Heart right ventricle (tissue), 16 donors: ENCODE measurements at regions not wholly inside any gene's neighbourhood (a gene's known extent, or its start where the extent isn't known, plus 50 kb on each side); places are given as distances from the start of the nearest gene placed in this dataset.

Experiments
- ATAC-seq, 8 donors: fragments of 200-7000 bp; cut with Tn5 transposase; one replicate each; pipeline ENCODE4 v1.9.1; 2020; ENCODE audit warnings: mild to moderate bottlenecking in 8 of 8, moderate library complexity in 8 of 8, moderate number of reproducible peaks in 1 of 8
- DNase-seq, 2 donors: peaks; one replicate each; pipeline ENCODE4 v3.0.0-alpha.2; 2020
- H3K27ac ChIP-seq, 10 donors: fragments of 200-600 bp; sonication (generic) in 2 of 10; one replicate each; pipeline versions ENCODE4 v1.5.0 to v1.8.0; 2020 to 2022; ENCODE audit warnings: mild to moderate bottlenecking in 3 of 10
- H3K27me3 ChIP-seq, 7 donors: fragments of 200-600 bp; one replicate each; pipeline ENCODE4 v1.8.0; 2021 to 2022; ENCODE audit warnings: mild to moderate bottlenecking in 2 of 7
- H3K36me3 ChIP-seq, 9 donors: fragments of 200-600 bp; sonication (generic) in 1 of 9; one replicate each; pipeline versions ENCODE4 v1.5.0 to v1.8.0; 2020 to 2022; ENCODE audit warnings: mild to moderate bottlenecking in 2 of 9
- H3K4me1 ChIP-seq, 9 donors: fragments of 200-600 bp; sonication (generic) in 1 of 9; one replicate each; pipeline versions ENCODE4 v1.5.0 to v1.8.0; 2020 to 2022; ENCODE audit warnings: mild to moderate bottlenecking in 4 of 9
- H3K4me3 ChIP-seq, 10 donors: fragments of 200-600 bp; sonication (generic) in 2 of 10; one replicate each; pipeline versions ENCODE4 v1.5.0 to v1.8.0; 2020 to 2022; ENCODE audit warnings: mild to moderate bottlenecking in 7 of 10, moderate library complexity in 2 of 10
- H3K9me3 ChIP-seq, 11 donors: fragments of 200-600 bp in 10 of 11; sonication (generic) in 2 of 11; one replicate each; pipeline versions ENCODE4 v1.5.0 to v1.8.0; 2013 to 2022; ENCODE audit warnings: mild to moderate bottlenecking in 2 of 11, control low read depth in 1 of 11, moderate library complexity in 1 of 11
- WGBS, 2 donors: extraction: QIAGEN DNeasy Blood & Tissue Kit; methylation state at CpG; one replicate each; pipeline ENCODE4 v1.1.7; 2013; ENCODE audit warnings: inconsistent platforms in 1 of 2; 5-methylcytosine and 5-hydroxymethylcytosine counted together
- intact Hi-C, 10 donors: fragments of 100-400 bp; cut with DNase I; formaldehyde crosslinking; loops; one replicate each; pipeline versions ENCODE4 v1.11.1 to v1.14.2; 2022
- TF ChIP-seq, protein P1 (sequence below), 9 donors: fragments of 200-600 bp; sonication (generic) in 2 of 9; IDR thresholded peaks; one replicate each; pipeline versions ENCODE4 v1.5.0 to v1.8.0; 2021 to 2022; ENCODE audit warnings: antibody characterized with exemption in 9 of 9, mild to moderate bottlenecking in 5 of 9, moderate library complexity in 1 of 9
- donor health status: Arrhythmogenic right ventricular cardiomyopathy.
- donor health status: ischemic (EF 13 %, LVEDD 7.1; RV severe dilation, severe dysfunction).
- donor health status: healthy with polysubstance abuse.
- donor health status: DM: no; HTN: yes; CAD: no.
- donor health status: DM: no; HTN: no; CAD: no.
- donor health status: ischemic (EF 25% LVEDD 6.9; RV normal size, moderate dysfunction).
- donor health status: ischemic (EF 25% LVEDD 5.7; RV mildly dilated, moderate dysfunction).
- donor health status: healthy.
- donor health status: DM: yes; HTN: yes; CAD: no.
- donor health status: Ischemic cardiomyopathy.
- donor health status: ischemic (EF 35%, LVEDD 5.7; RV mildly dilated, moderate dysfunction).
- donor health status: nonischemic (EF 11% LVEDD 7.7; RV severe dilation, severe dysfunction).
- donor health status: DM: yes; HTN: yes; CAD: no.
- donor health status: PGD.
- donor health status: ischemic (EF 29% LVEDD 5.4; RV normal size, mild dysfunction).
- donor health status: nonischemic (EF 23%, LVEDD 6.1; RV moderate dilation, normal function).

DNA sequence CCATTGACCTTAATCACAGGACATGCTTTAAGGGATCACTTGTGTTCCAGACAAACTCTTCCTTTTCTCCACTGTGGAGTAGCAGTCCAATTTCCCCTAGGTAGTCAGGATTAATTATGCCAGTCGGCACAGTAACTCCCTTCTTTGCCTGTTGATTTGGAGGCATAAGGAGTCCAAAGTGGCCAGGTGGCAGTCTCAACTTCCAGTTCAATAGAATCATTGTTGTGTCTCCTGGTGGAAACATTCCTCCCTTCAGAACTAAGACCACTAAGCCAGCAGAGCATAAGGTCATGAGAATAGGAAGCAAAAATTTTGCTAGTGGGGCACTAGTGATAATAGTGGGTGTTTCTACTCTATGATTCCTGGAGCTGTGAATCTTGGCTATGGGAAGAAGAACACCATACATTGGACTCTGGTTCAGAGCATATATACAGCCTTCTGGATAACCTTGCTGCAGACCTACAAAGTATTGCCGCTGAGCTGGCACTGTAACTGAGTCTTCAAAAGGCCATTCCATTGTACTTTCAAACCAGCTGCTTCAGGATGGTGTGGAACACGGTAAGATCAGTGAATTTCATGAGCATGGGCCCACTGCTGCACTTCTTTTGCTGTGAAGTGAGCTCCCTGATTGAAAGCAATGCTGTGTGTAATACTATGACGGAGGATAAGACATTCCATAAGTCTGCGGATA is 147.3 kb upstream of the MAX start:
- no peak overlapping the region for H3K4me3 ChIP-seq
- peaks cover 0 to 2% (median 0%) of the 10 kb centered on the region in 11 donors for H3K9me3 ChIP-seq
- 80 to 92% methylated on average over 5 of the region's 5 CpGs for WGBS, 2 donors
- no peak for ATAC-seq
- H3K27ac ChIP-seq, result no peak overlapping the region
- no peaks in the 10 kb centered on the region for H3K27me3 ChIP-seq
- DNase-seq, result no peak
- H3K36me3 ChIP-seq, result no peaks in the 10 kb centered on the region
- TF ChIP-seq, protein P1, sequence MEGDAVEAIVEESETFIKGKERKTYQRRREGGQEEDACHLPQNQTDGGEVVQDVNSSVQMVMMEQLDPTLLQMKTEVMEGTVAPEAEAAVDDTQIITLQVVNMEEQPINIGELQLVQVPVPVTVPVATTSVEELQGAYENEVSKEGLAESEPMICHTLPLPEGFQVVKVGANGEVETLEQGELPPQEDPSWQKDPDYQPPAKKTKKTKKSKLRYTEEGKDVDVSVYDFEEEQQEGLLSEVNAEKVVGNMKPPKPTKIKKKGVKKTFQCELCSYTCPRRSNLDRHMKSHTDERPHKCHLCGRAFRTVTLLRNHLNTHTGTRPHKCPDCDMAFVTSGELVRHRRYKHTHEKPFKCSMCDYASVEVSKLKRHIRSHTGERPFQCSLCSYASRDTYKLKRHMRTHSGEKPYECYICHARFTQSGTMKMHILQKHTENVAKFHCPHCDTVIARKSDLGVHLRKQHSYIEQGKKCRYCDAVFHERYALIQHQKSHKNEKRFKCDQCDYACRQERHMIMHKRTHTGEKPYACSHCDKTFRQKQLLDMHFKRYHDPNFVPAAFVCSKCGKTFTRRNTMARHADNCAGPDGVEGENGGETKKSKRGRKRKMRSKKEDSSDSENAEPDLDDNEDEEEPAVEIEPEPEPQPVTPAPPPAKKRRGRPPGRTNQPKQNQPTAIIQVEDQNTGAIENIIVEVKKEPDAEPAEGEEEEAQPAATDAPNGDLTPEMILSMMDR (IDR thresholded peaks at IDR 0.05), result no peak
- peaks cover 0 to 8% (median 0%) of the 10 kb centered on the region in 9 donors for H3K4me1 ChIP-seq
- intact Hi-C loops, result no loop called here

DNA sequence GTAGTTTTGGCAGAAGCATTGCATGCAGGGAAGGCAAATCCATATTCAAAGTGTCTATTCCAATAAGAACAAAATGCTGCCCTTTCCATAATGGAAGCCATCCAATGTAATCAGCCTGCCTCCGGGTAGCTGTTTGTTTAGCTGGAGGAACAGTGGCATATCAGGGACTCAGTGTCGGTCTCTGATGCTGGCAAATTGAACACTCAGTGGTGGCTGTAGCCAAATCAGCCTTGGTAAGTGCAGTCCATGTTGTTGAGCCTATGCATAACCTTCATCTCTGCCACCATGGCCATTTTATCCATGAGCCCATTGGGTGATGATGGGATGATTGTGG is 147.8 kb upstream of the MAX start:
- Histone ChIP-seq H3K36me3 (no peaks in the 10 kb centered on the region), H3K4me3 (no peak overlapping the region), H3K27me3 (no peaks in the 10 kb centered on the region), H3K9me3 (peaks cover 0 to 2% (median 0%) of the 10 kb centered on the region in 11 donors), H3K4me1 (peaks cover 0 to 8% (median 0%) of the 10 kb centered on the region in 9 donors), H3K27ac (no peak overlapping the region)
- WGBS, 2 donors, result 68 to 74% methylated on average over 2 of the region's 2 CpGs
- ATAC-seq, result no peak
- intact Hi-C loops, result no loop called here
- TF ChIP-seq, protein P1 (IDR thresholded peaks at IDR 0.05), result no peak
- no peak for DNase-seq

DNA sequence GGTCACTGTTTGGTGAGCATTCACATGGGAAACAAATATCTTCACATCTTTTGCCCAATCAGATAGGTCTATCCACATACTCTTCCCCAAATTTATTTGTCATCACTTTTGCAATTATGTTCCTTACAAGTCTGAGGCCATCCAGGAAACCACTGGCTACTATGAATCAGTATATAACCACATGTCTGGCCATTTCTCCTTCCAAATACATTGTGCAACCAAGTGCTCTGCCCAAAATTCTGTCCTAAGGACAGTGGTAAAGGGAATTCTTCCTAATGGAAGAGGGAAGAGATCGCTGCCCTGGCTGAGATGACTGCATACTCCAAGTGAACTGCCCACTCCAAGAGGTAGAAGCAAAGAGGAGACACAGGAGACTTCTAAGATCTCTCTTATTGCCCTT is 148.9 kb upstream of the MAX start:
- 94 to 95% methylated on average over 1 of the region's 1 CpG for WGBS, 2 donors
- ATAC-seq (peak in 1 of 8 donors; percentile 81), DNase-seq (no peak)
- Histone ChIP-seq H3K36me3 (no peaks in the 10 kb centered on the region), H3K4me3 (no peak overlapping the region), H3K4me1 (peaks cover 0 to 8% (median 0%) of the 10 kb centered on the region in 9 donors), H3K27ac (no peak overlapping the region), H3K27me3 (no peaks in the 10 kb centered on the region), H3K9me3 (peaks cover 0 to 2% (median 0%) of the 10 kb centered on the region in 11 donors)
- TF ChIP-seq, protein P1 (IDR thresholded peaks at IDR 0.05), result no peak
- intact Hi-C loops, result no loop called here

DNA sequence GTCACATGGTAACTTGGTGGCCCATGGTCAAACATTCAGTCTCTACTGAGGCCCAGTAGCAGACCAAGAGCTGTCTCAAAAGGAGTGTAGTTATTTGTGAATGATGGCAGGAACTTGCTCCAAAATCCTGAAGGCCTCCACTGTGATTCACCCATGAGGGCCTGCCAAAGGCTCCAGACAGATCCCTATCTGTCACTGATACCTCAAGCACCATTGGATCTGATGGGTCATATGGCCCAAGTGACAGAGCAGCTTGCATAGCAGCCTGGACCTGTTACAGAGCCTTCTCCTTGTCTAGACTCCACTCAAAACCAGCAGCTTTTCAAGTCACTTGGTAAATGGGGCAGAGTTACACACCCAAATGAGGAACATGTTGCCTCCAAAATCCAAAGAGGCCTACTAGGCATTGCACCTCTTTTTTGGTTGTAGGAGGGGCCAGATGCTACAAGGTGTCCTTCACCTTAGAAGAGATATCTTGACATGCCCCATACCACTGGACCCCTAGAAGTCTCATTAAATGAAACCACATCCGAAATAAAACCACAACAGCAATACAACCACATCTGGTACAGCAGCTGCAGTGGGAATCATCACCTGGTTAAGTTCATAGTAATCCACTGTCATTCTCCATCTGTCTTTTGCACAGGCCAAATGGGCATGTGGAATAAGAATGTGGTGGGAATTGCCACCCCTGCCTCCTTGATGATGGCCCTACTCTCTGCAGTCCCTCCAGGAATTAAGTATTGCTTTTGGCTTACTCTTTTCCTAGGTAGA is 150.4 kb upstream of the MAX start:
- H3K9me3 ChIP-seq, result peaks cover 0 to under 1% (median 0%) of the 10 kb centered on the region in 11 donors
- TF ChIP-seq, protein P1 (IDR thresholded peaks at IDR 0.05), result no peak
- no peaks in the 10 kb centered on the region for H3K27me3 ChIP-seq
- ATAC-seq, result no peak
- WGBS, 2 donors, result 91 to 100% methylated on average over 1 of the region's 1 CpG
- H3K27ac ChIP-seq, result no peak overlapping the region
- no peak for DNase-seq
- H3K36me3 ChIP-seq, result no peaks in the 10 kb centered on the region
- no peak overlapping the region for H3K4me3 ChIP-seq
- intact Hi-C loops, result no loop called here
- peaks cover 0 to 10% (median 0%) of the 10 kb centered on the region in 9 donors for H3K4me1 ChIP-seq
